HS-5 (cell line): ENCODE measurements at regions not wholly inside any gene's neighbourhood (a gene's known extent, or its start where the extent isn't known, plus 50 kb on each side); places are given as distances from the start of the nearest gene placed in this dataset.

ENCODE experiments used
- DNase-seq: peaks from one replicate; pipeline ENCODE4 v3.0.0-alpha.2; 2012; ENCODE audit warnings: low read depth

DNA sequence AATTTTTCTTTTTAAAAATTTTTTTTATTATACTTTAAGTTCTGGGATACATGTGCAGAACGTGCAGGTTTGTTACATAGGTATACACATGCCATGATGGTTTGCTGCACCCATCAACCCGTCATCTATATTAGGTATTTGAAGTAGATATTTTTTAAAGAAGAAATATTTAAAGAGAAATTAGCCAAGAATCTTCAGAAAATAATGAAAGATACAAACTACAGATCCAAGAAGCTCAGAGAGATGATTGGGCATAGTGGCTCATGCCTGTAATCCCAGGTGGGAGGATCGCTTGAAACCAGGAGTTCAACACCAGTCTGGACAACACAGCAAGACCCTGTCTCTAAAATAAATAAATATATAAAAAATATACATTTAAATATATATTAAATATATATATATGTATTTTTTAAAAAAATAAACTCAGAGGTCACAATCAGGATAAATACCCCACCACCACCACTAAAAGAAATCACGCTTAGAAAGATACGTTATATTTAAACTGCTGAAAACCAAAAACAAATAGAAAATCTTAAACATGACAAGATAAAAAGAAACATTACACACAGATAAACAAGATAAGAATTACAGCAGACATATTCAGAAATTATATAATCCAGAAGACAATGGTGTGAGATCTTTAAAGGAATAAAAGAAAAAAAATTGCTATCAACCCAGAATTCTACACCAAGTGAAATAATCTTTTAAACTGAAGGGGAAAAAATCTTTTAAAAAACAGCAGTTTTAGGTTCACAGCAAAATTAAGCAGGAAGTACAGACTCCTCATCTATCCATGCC, 57.5 kb downstream of the CSF2 start:
- no peak for DNase-seq

GRCh38 chr5:132132138-132132537, 58.5 kb downstream of the CSF2 start:
- DNase-seq = no peak

GRCh38 chr5:132134384-132134783, 60.8 kb downstream of the CSF2 start:
- DNase-seq = no peak

- peak; percentile 92 for DNase-seq
These were observed 63.3 kb downstream of the CSF2 start for GRCh38 chr5:132136906-132137305.

DNA sequence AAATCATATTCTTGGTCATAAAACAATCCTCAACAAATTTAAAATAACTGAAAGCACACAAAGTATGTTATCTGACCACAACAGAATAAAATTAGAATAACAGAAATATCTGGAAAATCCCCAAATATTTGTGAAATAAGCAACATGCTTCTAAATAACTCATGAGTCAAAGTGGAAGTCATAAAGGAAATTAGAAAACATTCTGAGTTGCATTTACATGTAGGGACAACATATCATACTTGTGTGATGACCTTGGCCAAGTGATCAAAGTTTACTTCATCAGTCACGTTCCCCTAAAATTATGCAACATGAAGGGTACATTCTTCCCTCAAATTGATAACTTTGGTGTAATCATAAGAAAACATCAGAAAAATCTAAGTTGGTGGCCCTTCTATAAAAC, 64.7 kb downstream of the CSF2 start:
- DNase-seq = peak; percentile 78
